CD4-positive, CD25-positive, alpha-beta regulatory T cell (primary cell): ENCODE measurements at regions not wholly inside any gene's neighbourhood (a gene's known extent, or its start where the extent isn't known, plus 50 kb on each side); places are given as distances from the start of the nearest gene placed in this dataset.

ENCODE experiments used
- ATAC-seq, 2 donors: fragments of 150-1000 bp; cut with Tn5 transposase; one replicate each; pipeline ENCODE4 v1.10.0; 2021; ENCODE audit warnings: low read depth in 2 of 2, moderate number of reproducible peaks in 2 of 2, moderate library complexity in 1 of 2
- DNase-seq, 3 donors: peaks; one replicate each; pipeline versions ENCODE4 v3.0.0 to v3.0.0-alpha.2; 2012 to 2022; ENCODE audit warnings: mixed read lengths in 1 of 3
- H3K27ac ChIP-seq: one replicate; pipeline ENCODE4 v1.7.0; 2013; ENCODE audit warnings: mild to moderate bottlenecking, low read length; ENCODE audit not compliant: insufficient read depth, poor library complexity, severe bottlenecking
- H3K27me3 ChIP-seq: one replicate; pipeline ENCODE4 v1.7.0; 2013; ENCODE audit warnings: low read length; ENCODE audit not compliant: control insufficient read depth, insufficient read depth
- H3K36me3 ChIP-seq: one replicate; pipeline ENCODE4 v1.7.0; 2013; ENCODE audit warnings: mild to moderate bottlenecking, low read length, moderate library complexity; ENCODE audit not compliant: control insufficient read depth, insufficient read depth
- H3K4me1 ChIP-seq: 2 replicates; pipeline ENCODE4 v1.7.0; 2013; ENCODE audit warnings: mild to moderate bottlenecking, low read length; ENCODE audit not compliant: insufficient read depth, control insufficient read depth, poor library complexity, severe bottlenecking
- H3K4me3 ChIP-seq: one replicate; pipeline ENCODE4 v1.7.0; 2013; ENCODE audit warnings: low read depth, mild to moderate bottlenecking, low read length, moderate library complexity
- H3K9me3 ChIP-seq, 2 experiments: 1 replicate in 1 of 2; 2 replicates in 1 of 2; pipeline ENCODE4 v1.7.0; 2013; ENCODE audit warnings: low read length in 2 of 2, mild to moderate bottlenecking in 1 of 2, moderate library complexity in 1 of 2; ENCODE audit not compliant: control insufficient read depth in 2 of 2
- H3K27ac Mint-ChIP-seq, 3 donors: one replicate each; pipeline ENCODE4 v1.8.0; 2020 to 2022; ENCODE audit warnings: mild to moderate bottlenecking in 3 of 3, mixed read lengths in 3 of 3, moderate library complexity in 2 of 3
- H3K27me3 Mint-ChIP-seq: one replicate; pipeline ENCODE4 v1.8.0; 2022; ENCODE audit warnings: mild to moderate bottlenecking, mixed read lengths
- H3K36me3 Mint-ChIP-seq: one replicate; pipeline ENCODE4 v1.8.0; 2020; ENCODE audit warnings: mixed read lengths
- H3K4me1 Mint-ChIP-seq, 4 donors: one replicate each; pipeline ENCODE4 v1.8.0; 2020 to 2022; ENCODE audit warnings: mixed read lengths in 4 of 4, mild to moderate bottlenecking in 1 of 4
- H3K4me3 Mint-ChIP-seq, 4 donors: one replicate each; pipeline ENCODE4 v1.8.0; 2020 to 2022; ENCODE audit warnings: mild to moderate bottlenecking in 4 of 4, mixed read lengths in 4 of 4, moderate library complexity in 3 of 4
- H3K9me3 Mint-ChIP-seq, 7 donors: one replicate each; pipeline ENCODE4 v1.8.0; 2020 to 2022; ENCODE audit warnings: mixed read lengths in 7 of 7, mild to moderate bottlenecking in 3 of 7, moderate library complexity in 2 of 7

DNA sequence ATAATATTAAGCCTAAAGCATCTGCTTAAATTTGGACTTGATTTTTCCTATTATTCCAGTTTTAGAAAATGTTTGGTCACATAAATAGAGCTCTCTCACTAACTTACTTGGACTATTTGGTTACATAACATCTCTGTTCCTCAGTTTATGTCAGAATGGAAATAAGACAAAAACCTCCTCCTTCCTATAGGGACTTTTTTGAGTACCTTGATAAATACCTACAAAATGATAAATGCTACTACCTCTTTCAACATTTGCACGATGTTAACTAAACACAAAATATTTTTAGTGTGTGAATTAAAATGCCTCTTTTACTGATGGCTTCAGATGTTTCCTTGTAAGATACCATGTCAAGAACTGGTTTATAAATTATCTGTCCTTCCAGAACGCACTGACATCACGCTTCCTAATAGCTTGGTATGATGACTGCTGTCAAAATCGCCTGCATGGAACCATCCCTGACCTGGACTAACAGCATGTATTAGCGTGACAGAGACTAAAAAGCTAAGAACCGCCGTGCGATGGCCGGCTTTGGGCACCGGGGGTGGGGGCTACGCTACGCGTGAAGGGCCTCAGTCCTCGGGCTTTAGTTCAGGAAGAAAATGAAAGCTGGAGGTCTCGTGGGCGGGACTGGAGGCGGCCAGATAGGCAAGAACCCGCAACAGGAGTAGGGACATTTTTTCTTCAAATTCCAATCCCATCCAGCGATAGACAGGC, 133.2 kb upstream of the BARHL2 start:
- Mint-ChIP-seq H3K27ac (peak overlapping the region in 1 of 3 donors; percentile 68), H3K9me3 (peaks cover 0 to 13% (median 0%) of the 10 kb centered on the region in 7 donors), H3K36me3 (no peaks in the 10 kb centered on the region), H3K4me1 (peaks cover 0 to 14% (median 5%) of the 10 kb centered on the region in 4 donors), H3K4me3 (peak overlapping the region; percentile 82 to 92 (median 84)), H3K27me3 (peaks cover 72% of the 10 kb centered on the region)
- H3K9me3 ChIP-seq, result no peaks in the 10 kb centered on the region
- peak overlapping the region; percentile 70 for H3K4me3 ChIP-seq
- peaks cover 19% of the 10 kb centered on the region for H3K4me1 ChIP-seq
- ATAC-seq (no peak), DNase-seq (no peak)
- peaks cover 46% of the 10 kb centered on the region for H3K27me3 ChIP-seq
- H3K36me3 ChIP-seq, result no peaks in the 10 kb centered on the region
- no peak overlapping the region for H3K27ac ChIP-seq

DNA sequence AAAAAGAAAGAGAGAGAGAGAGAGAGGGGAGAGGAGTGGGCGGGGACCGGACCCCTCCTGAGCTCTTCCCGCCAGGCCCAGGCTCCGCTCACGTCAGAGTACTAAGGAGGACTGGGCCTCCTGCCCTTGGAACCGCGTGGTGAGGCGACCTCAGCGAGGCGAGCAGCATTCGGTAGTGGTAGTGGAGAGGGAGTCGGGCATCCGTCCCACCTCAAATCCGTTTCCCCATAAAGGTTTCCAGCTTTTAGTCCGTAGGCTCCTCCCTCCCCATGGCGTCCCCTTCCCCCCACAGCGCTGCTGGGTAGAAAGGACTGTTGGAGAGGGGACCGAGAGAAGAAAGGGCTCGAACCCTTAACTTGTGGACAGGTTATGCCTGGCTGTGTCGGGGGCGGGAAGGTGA, 124.4 kb upstream of the BARHL2 start:
- no peak for ATAC-seq
- H3K27ac Mint-ChIP-seq, result peak overlapping the region in 1 of 3 donors; percentile 21
- no peak overlapping the region for H3K4me3 Mint-ChIP-seq
- DNase-seq, result no peak
- Histone ChIP-seq H3K27me3 (peaks cover 62% of the 10 kb centered on the region), H3K4me3 (no peak overlapping the region), H3K9me3 (no peaks in the 10 kb centered on the region), H3K36me3 (no peaks in the 10 kb centered on the region), H3K27ac (no peak overlapping the region), H3K4me1 (no peaks in the 10 kb centered on the region)
- H3K9me3 Mint-ChIP-seq, result peaks cover 0 to 6% (median 0%) of the 10 kb centered on the region in 7 donors
- H3K27me3 Mint-ChIP-seq, result peaks cover 91% of the 10 kb centered on the region
- H3K36me3 Mint-ChIP-seq, result peaks cover 3% of the 10 kb centered on the region
- H3K4me1 Mint-ChIP-seq, result peaks cover 4 to 19% (median 10%) of the 10 kb centered on the region in 4 donors

DNA sequence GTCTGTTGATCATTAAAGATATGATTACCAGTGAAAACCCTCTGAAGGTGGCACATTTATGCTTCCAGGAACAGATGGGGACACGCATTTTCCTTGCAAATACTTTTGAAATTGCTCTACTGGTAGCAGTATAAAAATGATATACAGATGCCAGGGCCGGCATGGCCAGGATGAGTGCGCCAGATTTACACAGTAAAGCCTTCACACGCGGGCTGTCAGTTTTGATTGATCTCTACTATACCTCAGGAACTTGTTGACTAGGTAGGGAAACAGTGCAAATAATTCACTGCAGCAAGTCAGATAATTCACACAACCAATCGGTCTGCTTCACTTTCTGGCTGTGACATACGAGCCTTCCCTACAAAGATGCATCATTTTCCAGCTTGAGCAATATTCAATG, 123.2 kb upstream of the BARHL2 start:
- Histone ChIP-seq H3K9me3 (no peaks in the 10 kb centered on the region), H3K27ac (no peak overlapping the region), H3K36me3 (no peaks in the 10 kb centered on the region), H3K4me3 (no peak overlapping the region), H3K27me3 (peaks cover 64% of the 10 kb centered on the region), H3K4me1 (peaks cover 10% of the 10 kb centered on the region)
- Mint-ChIP-seq H3K4me3 (no peak overlapping the region), H3K27ac (no peak overlapping the region), H3K27me3 (peaks cover 85% of the 10 kb centered on the region), H3K36me3 (peaks cover 3% of the 10 kb centered on the region), H3K9me3 (peaks cover 0 to 6% (median 0%) of the 10 kb centered on the region in 7 donors), H3K4me1 (peaks cover 6 to 22% (median 11%) of the 10 kb centered on the region in 4 donors)
- DNase-seq (no peak), ATAC-seq (no peak)

DNA sequence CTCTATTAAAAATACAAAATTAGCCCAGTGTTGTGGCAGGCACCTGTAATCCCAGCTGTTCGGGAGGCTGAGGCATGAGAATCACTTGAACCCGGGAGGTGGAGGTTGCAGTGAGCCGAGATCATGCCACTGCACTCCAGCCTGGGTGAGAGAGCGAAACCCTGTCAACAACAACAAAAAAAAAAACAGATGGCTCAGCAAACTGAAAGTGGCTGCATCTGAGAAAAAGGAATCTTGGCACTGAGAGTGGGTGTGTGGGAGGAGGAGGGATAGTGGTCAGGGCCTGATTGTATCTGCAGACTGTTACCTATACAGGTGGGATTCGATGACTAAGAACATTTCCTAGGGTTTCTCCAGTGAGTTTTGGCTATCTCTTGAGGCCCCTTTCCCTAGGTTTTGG, 122.2 kb upstream of the BARHL2 start:
- H3K4me1 Mint-ChIP-seq, result peaks cover 6 to 32% (median 14%) of the 10 kb centered on the region in 4 donors
- H3K27me3 Mint-ChIP-seq, result peaks cover 85% of the 10 kb centered on the region
- Histone ChIP-seq H3K27me3 (peaks cover 67% of the 10 kb centered on the region), H3K36me3 (no peaks in the 10 kb centered on the region), H3K4me3 (no peak overlapping the region), H3K27ac (no peak overlapping the region), H3K4me1 (peaks cover 13% of the 10 kb centered on the region), H3K9me3 (no peaks in the 10 kb centered on the region)
- H3K27ac Mint-ChIP-seq, result no peak overlapping the region
- no peak overlapping the region for H3K4me3 Mint-ChIP-seq
- H3K36me3 Mint-ChIP-seq, result peaks cover 3% of the 10 kb centered on the region
- peaks cover 0 to 6% (median 0%) of the 10 kb centered on the region in 7 donors for H3K9me3 Mint-ChIP-seq
- ATAC-seq (no peak), DNase-seq (no peak)

DNA sequence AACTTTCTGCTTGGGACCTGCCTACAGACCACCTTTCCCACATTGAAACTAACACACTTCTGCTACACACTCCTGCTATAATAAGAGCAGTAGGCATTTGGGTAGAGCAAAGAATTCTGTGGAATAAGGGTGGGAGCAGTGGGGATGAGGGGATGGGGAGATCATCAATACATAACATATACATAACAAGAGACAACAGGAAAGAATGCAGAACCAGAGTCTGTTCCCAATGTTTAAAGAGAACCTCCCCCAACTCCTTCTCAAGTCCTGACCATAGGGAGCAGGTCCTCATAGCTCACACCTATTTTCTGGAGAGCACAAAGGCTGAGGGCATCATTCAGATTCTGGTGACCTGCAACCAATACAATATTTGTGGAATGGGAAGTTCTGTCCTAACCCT, 121.6 kb upstream of the BARHL2 start:
- no peaks in the 10 kb centered on the region for H3K36me3 ChIP-seq
- H3K27ac ChIP-seq, result no peak overlapping the region
- no peak overlapping the region for H3K27ac Mint-ChIP-seq
- DNase-seq, result no peak
- peaks cover 73% of the 10 kb centered on the region for H3K27me3 ChIP-seq
- no peak for ATAC-seq
- peaks cover 3% of the 10 kb centered on the region for H3K36me3 Mint-ChIP-seq
- no peak overlapping the region for H3K4me3 Mint-ChIP-seq
- peaks cover 0 to 2% of the 10 kb centered on the region in 2 experiments for H3K9me3 ChIP-seq
- H3K9me3 Mint-ChIP-seq, result peaks cover 0 to 7% (median 0%) of the 10 kb centered on the region in 7 donors
- peaks cover 6 to 34% (median 16%) of the 10 kb centered on the region in 4 donors for H3K4me1 Mint-ChIP-seq
- H3K4me3 ChIP-seq, result no peak overlapping the region
- H3K27me3 Mint-ChIP-seq, result peaks cover 85% of the 10 kb centered on the region
- H3K4me1 ChIP-seq, result peaks cover 13% of the 10 kb centered on the region

DNA sequence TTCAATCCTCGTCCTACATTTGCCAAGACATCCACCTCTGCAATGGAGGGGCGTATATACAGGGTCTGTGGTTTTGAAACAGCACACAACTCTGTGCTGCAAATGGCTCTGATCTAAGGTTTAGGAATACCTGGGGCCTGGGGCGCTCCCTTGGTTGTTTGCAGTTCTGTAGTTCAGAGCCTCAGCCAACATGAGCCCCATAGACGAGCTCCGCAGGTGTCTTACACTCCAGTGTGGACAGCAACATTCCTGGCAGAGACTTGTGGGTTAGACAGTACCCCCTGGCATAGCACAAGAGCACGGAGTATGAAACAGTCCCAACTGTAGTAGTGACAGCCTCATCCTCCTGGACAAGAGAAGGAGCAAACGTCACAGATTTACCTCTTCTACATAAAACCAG, 120.3 kb upstream of the BARHL2 start:
- no peak overlapping the region for H3K4me3 ChIP-seq
- peaks cover 76% of the 10 kb centered on the region for H3K27me3 ChIP-seq
- Mint-ChIP-seq H3K4me1 (peaks cover 6 to 34% (median 16%) of the 10 kb centered on the region in 4 donors), H3K36me3 (peaks cover 3% of the 10 kb centered on the region), H3K27ac (no peak overlapping the region), H3K9me3 (peaks cover 0 to 7% (median 0%) of the 10 kb centered on the region in 7 donors), H3K4me3 (no peak overlapping the region), H3K27me3 (peaks cover 85% of the 10 kb centered on the region)
- H3K9me3 ChIP-seq, result peaks cover 0 to 2% of the 10 kb centered on the region in 2 experiments
- no peaks in the 10 kb centered on the region for H3K36me3 ChIP-seq
- no peak overlapping the region for H3K27ac ChIP-seq
- DNase-seq, result no peak
- ATAC-seq, result no peak
- H3K4me1 ChIP-seq, result peaks cover 13% of the 10 kb centered on the region

DNA sequence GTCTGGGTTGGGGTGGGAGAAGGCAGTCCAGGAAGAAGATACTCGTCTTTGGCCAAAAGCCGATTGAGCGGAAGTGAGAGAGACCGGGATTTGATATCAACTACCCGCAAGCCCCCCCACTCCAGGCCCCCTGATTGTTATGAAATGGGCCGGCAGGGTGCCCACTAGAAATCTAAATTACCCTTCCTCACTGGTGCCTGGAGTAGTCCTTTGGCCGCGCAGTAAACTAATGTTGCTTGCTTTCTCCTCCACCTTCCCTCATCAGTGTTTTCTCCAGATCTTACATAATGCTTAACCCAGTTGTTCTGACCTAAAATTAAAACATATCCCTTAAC, 119.2 kb upstream of the BARHL2 start:
- Mint-ChIP-seq H3K27me3 (peaks cover 86% of the 10 kb centered on the region), H3K9me3 (peaks cover 0 to 10% (median 0%) of the 10 kb centered on the region in 7 donors), H3K27ac (no peak overlapping the region), H3K4me1 (peaks cover 6 to 34% (median 16%) of the 10 kb centered on the region in 4 donors), H3K4me3 (peak overlapping the region in 2 of 4 donors; percentile 24 to 46), H3K36me3 (peaks cover 3% of the 10 kb centered on the region)
- DNase-seq, result no peak
- H3K9me3 ChIP-seq, result peaks cover 0 to 2% of the 10 kb centered on the region in 2 experiments
- peaks cover 79% of the 10 kb centered on the region for H3K27me3 ChIP-seq
- no peak for ATAC-seq
- no peak overlapping the region for H3K4me3 ChIP-seq
- peaks cover 13% of the 10 kb centered on the region for H3K4me1 ChIP-seq
- H3K27ac ChIP-seq, result no peak overlapping the region
- H3K36me3 ChIP-seq, result no peaks in the 10 kb centered on the region
